ENCODE measurements at regions not wholly inside any gene's neighbourhood (a gene's known extent, or its start where the extent isn't known, plus 50 kb on each side); places are given as distances from the start of the nearest gene placed in this dataset.

- TF ChIP-seq POLR2A (IDR thresholded peaks at IDR 0.05) (no peak), CTCF (IDR thresholded peaks at IDR 0.05) (no peak)
Measured at GRCh38 chr4:157664726-157665125, 444.2 kb downstream of the GRIA2 start.

Measured in tibial nerve (tissue), 3 donors.